ENCODE measurements at regions not wholly inside any gene's neighbourhood (a gene's known extent, or its start where the extent isn't known, plus 50 kb on each side); places are given as distances from the start of the nearest gene placed in this dataset.

GRCh38 chr18:56042915-56043536 is 455.0 kb upstream of the TCF4 start:
- Histone ChIP-seq H3K27ac (ENCODE audit: low read depth) (no peak overlapping the region), H3K4me3 (ENCODE audit: low read depth, low read length) (no peak overlapping the region), H3K36me3 (ENCODE audit: insufficient read depth) (no peaks in the 10 kb centered on the region), H3K4me1 (ENCODE audit: insufficient read depth) (no peaks in the 10 kb centered on the region)
- 83% methylated on average over 2 of the region's 2 CpGs for WGBS
- no peak for DNase-seq (ENCODE audit: extremely low spot score)

DNA sequence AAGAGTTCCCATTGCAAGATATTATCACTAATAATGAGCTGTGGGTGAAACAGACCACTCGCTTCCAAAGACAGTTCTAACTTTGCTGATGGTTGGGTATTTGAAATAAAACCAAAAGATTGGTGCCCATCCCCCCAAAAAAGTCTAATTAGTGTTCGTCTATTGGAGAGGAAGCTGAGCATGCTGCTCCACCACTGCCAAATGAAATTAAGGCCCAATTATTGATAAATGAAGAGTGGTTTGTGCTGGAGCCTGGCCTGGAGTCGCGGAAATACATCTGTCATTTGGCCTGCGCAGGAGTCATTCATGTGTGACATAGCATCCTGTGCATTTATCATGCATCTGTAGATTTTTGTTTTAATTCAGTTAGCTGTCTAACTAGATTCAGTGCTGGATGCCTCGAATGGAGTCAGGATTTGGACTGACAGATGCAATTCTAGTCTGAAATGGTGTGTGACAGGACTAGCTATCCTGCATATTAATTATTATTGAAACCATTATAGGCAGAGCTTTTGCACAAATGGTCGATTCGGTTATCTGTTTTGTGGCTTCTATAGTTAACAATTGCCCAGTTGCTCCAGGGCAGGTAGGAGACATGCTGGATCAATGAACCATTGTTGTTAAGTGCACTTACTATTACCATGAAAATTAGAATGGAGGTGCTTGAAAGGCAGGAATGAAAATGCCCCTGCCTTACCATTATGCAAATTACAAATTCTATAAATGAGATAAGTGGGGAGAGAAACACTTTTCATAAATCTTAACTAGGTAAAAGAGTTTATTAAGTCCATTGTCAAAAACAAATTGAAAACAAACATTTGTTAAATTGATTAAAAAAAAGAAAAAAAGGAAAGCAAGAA is 450.4 kb upstream of the TCF4 start:
- no peaks in the 10 kb centered on the region for H3K4me1 ChIP-seq (ENCODE audit: insufficient read depth)
- no peak for DNase-seq (ENCODE audit: extremely low spot score)
- no peaks in the 10 kb centered on the region for H3K36me3 ChIP-seq (ENCODE audit: insufficient read depth)
- WGBS = 87% methylated on average over 8 of the region's 8 CpGs
- no peak overlapping the region for H3K27ac ChIP-seq (ENCODE audit: low read depth)
- H3K4me3 ChIP-seq (ENCODE audit: low read depth, low read length) = no peak overlapping the region

DNA sequence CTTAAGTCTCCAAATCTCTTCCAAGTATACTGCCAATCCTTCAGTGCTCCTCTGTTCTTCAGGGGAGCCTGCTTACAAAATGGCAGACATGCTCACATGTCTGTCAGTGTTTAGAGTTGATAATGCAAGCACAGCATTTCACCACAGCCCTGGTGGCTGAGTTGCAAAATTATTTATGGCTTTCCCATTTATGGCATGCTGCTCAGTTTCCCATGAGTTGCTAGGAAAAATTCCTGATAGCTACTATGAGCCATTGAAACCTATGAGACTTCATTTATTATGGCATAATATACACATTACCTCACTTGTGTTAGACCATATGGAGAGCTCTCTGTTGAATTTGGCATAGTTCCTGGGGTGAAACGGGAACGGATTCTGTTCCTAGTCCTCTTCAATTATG is 448.7 kb upstream of the TCF4 start:
- 87% methylated on average over 2 of the region's 2 CpGs for WGBS

DNA sequence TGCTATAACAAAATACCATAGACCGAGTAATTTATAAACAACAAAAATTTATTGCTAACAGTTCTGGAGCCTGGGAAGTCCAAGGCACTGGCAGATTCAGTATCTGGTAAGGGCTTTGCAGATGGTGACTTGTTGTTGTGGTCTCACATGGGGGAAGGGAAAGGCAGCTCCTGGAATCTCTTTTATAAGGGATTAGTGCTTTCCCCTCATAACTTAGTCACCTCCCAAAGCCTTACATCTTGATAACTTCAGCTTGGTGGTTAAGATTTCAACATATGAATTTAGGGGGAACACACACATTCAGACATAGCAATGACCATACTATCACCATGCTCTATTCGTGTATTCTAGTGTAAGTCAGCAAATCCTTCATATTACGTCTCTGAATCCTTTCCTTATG is 447.6 kb upstream of the TCF4 start:
- H3K27ac ChIP-seq (ENCODE audit: low read depth) = no peak overlapping the region
- 78% methylated on average over 3 of the region's 3 CpGs for WGBS
- no peak for DNase-seq (ENCODE audit: extremely low spot score)
- no peaks in the 10 kb centered on the region for H3K4me1 ChIP-seq (ENCODE audit: insufficient read depth)
- H3K36me3 ChIP-seq (ENCODE audit: insufficient read depth) = no peaks in the 10 kb centered on the region
- H3K4me3 ChIP-seq (ENCODE audit: low read depth, low read length) = no peak overlapping the region

More for the DNA sequence above, 448.7 kb upstream of the TCF4 start:
- Histone ChIP-seq H3K4me3 (ENCODE audit: low read depth, low read length) (no peak overlapping the region), H3K27ac (ENCODE audit: low read depth) (no peak overlapping the region), H3K36me3 (ENCODE audit: insufficient read depth) (no peaks in the 10 kb centered on the region), H3K4me1 (ENCODE audit: insufficient read depth) (no peaks in the 10 kb centered on the region)
- DNase-seq (ENCODE audit: extremely low spot score) = no peak

DNA sequence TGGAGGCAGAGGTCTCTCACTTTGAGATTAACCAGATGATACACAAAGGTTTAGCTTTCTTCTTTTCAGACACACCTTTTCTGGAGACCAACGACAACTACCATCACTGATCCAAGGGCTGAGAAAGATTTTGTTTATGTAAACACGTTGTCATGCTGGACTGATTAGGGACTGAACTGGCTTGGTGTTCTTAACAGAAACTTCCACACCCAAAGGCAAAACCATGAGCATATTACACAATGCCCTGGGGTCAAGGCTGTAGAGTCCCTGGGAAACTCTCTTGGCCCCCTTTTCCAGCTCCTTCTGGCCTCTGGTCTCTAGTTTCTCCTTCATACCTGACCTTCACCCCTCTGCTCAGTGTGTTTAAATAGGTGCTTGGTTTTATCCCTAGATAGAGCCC is 447.0 kb upstream of the TCF4 start:
- Histone ChIP-seq H3K36me3 (ENCODE audit: insufficient read depth) (no peaks in the 10 kb centered on the region), H3K27ac (ENCODE audit: low read depth) (no peak overlapping the region), H3K4me1 (ENCODE audit: insufficient read depth) (no peaks in the 10 kb centered on the region), H3K4me3 (ENCODE audit: low read depth, low read length) (no peak overlapping the region)
- DNase-seq (ENCODE audit: extremely low spot score) = no peak
- WGBS = 34% methylated on average over 2 of the region's 2 CpGs

- Histone ChIP-seq H3K27ac (ENCODE audit: low read depth) (no peak overlapping the region), H3K4me3 (ENCODE audit: low read depth, low read length) (no peak overlapping the region), H3K4me1 (ENCODE audit: insufficient read depth) (no peaks in the 10 kb centered on the region), H3K36me3 (ENCODE audit: insufficient read depth) (no peaks in the 10 kb centered on the region)
- WGBS = 82% methylated on average over 3 of the region's 3 CpGs
- no peak for DNase-seq (ENCODE audit: extremely low spot score)
These were observed 442.1 kb upstream of the TCF4 start for GRCh38 chr18:56030060-56030459.

DNA sequence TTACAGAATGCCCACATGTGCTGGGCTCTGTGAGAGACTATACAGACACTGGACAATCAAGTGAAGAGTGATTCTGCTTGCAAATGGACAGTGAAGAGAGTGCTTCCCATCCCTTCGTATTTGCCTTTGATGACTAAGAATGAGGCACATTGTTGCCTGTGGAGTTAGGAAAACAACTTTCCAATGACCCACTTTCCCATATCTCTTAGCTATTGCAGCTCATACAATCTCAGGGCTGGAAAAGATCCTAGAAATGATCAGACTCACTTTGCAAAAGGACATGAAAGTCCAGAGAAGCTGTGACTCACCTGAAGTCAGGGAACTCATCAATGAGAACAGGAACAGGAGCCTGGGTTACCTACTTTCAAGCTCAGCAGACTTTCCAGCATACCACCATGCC is 440.5 kb upstream of the TCF4 start:
- Histone ChIP-seq H3K4me3 (ENCODE audit: low read depth, low read length) (no peak overlapping the region), H3K36me3 (ENCODE audit: insufficient read depth) (no peaks in the 10 kb centered on the region), H3K4me1 (ENCODE audit: insufficient read depth) (no peaks in the 10 kb centered on the region), H3K27ac (ENCODE audit: low read depth) (no peak overlapping the region)
- WGBS = 0% methylated on average over 1 of the region's 1 CpG
- no peak for DNase-seq (ENCODE audit: extremely low spot score)

DNA sequence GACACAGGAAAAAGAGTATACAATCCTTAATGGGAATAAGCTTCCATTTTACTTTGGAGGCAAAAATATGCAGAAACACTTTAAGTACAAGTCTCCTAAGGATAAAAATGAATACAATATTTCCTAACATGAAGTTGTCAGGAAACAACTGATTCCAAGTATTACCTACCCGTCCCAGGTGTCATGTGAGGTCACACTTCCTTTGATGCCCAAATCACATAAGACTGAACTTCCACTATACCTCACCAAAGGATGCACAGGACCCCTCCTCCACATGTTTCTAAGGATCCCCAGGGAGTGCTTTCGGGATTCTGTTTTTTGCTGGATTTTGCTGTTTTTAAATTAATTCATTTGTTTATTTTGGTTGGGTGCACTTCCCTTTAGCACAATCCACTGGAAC is 438.5 kb upstream of the TCF4 start:
- WGBS = 56% methylated on average over 2 of the region's 2 CpGs

DNA sequence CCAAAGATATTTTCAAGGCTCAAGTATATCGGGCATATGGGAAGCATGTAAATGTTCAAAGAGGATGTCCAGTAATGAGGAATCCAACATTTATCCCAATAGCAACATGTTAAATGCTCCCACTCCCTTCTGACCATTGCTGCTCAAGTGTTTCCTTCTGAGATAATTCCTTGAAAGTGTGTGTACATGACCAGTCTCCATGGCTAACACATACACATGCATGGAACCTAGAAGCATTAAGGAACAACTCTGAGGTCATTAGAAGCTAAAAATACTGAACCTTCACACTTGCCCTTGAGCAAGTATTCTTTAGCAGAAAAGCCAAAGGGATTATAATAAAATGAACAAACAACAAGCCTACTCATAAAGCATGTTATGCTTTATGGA is 433.8 kb upstream of the TCF4 start:
- no peak overlapping the region for H3K27ac ChIP-seq (ENCODE audit: low read depth)
- H3K36me3 ChIP-seq (ENCODE audit: insufficient read depth) = no peaks in the 10 kb centered on the region
- WGBS = 90% methylated on average over 1 of the region's 1 CpG
- H3K4me1 ChIP-seq (ENCODE audit: insufficient read depth) = no peaks in the 10 kb centered on the region
- no peak for DNase-seq (ENCODE audit: extremely low spot score)
- no peak overlapping the region for H3K4me3 ChIP-seq (ENCODE audit: low read depth, low read length)

More for the DNA sequence above, 438.5 kb upstream of the TCF4 start:
- Histone ChIP-seq H3K4me3 (ENCODE audit: low read depth, low read length) (no peak overlapping the region), H3K27ac (ENCODE audit: low read depth) (no peak overlapping the region), H3K4me1 (ENCODE audit: insufficient read depth) (no peaks in the 10 kb centered on the region), H3K36me3 (ENCODE audit: insufficient read depth) (no peaks in the 10 kb centered on the region)
- no peak for DNase-seq (ENCODE audit: extremely low spot score)

GRCh38 chr18:56021136-56021808 is 433.3 kb upstream of the TCF4 start:
- WGBS = 94% methylated on average over 1 of the region's 1 CpG
- Histone ChIP-seq H3K4me1 (ENCODE audit: insufficient read depth) (no peaks in the 10 kb centered on the region), H3K27ac (ENCODE audit: low read depth) (no peak overlapping the region), H3K36me3 (ENCODE audit: insufficient read depth) (no peaks in the 10 kb centered on the region), H3K4me3 (ENCODE audit: low read depth, low read length) (no peak overlapping the region)
- no peak for DNase-seq (ENCODE audit: extremely low spot score)

GRCh38 chr18:56019908-56020307 is 431.9 kb upstream of the TCF4 start:
- 76% methylated on average over 5 of the region's 5 CpGs for WGBS
- H3K36me3 ChIP-seq (ENCODE audit: insufficient read depth) = no peaks in the 10 kb centered on the region
- DNase-seq (ENCODE audit: extremely low spot score) = no peak
- H3K4me3 ChIP-seq (ENCODE audit: low read depth, low read length) = no peak overlapping the region
- no peaks in the 10 kb centered on the region for H3K4me1 ChIP-seq (ENCODE audit: insufficient read depth)
- no peak overlapping the region for H3K27ac ChIP-seq (ENCODE audit: low read depth)

- no peak for DNase-seq (ENCODE audit: extremely low spot score)
- Histone ChIP-seq H3K4me1 (ENCODE audit: insufficient read depth) (no peaks in the 10 kb centered on the region), H3K36me3 (ENCODE audit: insufficient read depth) (no peaks in the 10 kb centered on the region), H3K4me3 (ENCODE audit: low read depth, low read length) (no peak overlapping the region), H3K27ac (ENCODE audit: low read depth) (no peak overlapping the region)
- WGBS = 74% methylated on average over 2 of the region's 2 CpGs
These were observed 431.2 kb upstream of the TCF4 start for GRCh38 chr18:56019156-56019555.

- H3K27ac ChIP-seq (ENCODE audit: low read depth) = no peak overlapping the region
- 61% methylated on average over 1 of the region's 1 CpG for WGBS
- no peak for DNase-seq (ENCODE audit: extremely low spot score)
- no peaks in the 10 kb centered on the region for H3K36me3 ChIP-seq (ENCODE audit: insufficient read depth)
- no peaks in the 10 kb centered on the region for H3K4me1 ChIP-seq (ENCODE audit: insufficient read depth)
- no peak overlapping the region for H3K4me3 ChIP-seq (ENCODE audit: low read depth, low read length)
These were observed 421.4 kb upstream of the TCF4 start for GRCh38 chr18:56009411-56009810.

DNA sequence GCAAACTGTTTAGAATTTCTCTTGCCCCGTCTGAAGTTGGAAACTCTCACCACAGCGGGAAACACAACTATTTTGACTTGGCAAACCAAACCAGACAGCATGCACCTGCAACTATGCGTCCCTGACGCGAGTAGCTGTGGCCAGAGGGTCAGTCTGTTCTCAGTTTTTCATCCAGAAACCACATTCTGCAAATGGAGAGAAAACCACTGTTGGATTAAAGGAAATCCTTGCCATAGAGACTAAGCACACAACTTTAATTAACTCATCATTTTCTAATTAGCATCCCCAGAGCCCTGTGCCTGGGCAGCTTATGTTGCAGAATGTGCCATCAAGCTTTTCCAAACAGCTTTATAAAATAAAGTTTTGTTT is 415.7 kb upstream of the TCF4 start:
- DNase-seq (ENCODE audit: extremely low spot score) = no peak
- Histone ChIP-seq H3K4me1 (ENCODE audit: insufficient read depth) (no peaks in the 10 kb centered on the region), H3K27ac (ENCODE audit: low read depth) (no peak overlapping the region), H3K4me3 (ENCODE audit: low read depth, low read length) (no peak overlapping the region), H3K36me3 (ENCODE audit: insufficient read depth) (no peaks in the 10 kb centered on the region)
- WGBS = 66% methylated on average over 5 of the region's 5 CpGs

All from urinary bladder (tissue), 3 donors.